Thyroid gland (tissue), 4 donors: ENCODE measurements at regions not wholly inside any gene's neighbourhood (a gene's known extent, or its start where the extent isn't known, plus 50 kb on each side); places are given as distances from the start of the nearest gene placed in this dataset.

Experiments
- CTCF ChIP-seq, 6 experiments: fragments of 200-600 bp in 3 of 6; fragments of 450-650 bp in 3 of 6; sonication (generic) in 3 of 6; IDR thresholded peaks; one replicate each; pipeline ENCODE4 v1.5.1; 2016 to 2019; ENCODE audit warnings: antibody characterized with exemption in 6 of 6, mild to moderate bottlenecking in 2 of 6, inconsistent platforms in 1 of 6, moderate library complexity in 1 of 6
- POLR2A ChIP-seq, 2 donors: fragments of 450-650 bp; IDR thresholded peaks; one replicate each; pipeline ENCODE4 v1.6.1; 2017; ENCODE audit warnings: antibody characterized with exemption in 2 of 2, mild to moderate bottlenecking in 2 of 2, moderate library complexity in 1 of 2

DNA sequence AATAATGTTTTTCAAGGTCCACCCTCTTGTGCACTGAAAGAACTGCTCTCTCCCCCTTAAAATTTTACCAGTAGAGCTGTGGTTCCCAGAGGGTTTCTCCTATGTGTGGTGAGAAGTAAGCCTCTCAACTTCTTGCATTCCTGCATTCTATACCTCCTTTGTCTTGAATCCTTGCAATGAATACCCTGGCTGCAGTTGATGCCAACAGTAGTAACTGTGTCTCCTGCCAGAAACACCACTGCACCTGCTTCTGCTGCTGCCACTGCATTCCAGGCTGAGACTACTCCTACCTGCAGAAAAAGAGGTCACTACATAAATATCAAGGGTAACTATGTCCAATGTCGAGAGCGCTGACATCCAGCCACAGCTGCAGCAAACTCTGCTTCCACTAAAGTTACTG lies 203.7 kb downstream of the TMEM167A start:
- TF ChIP-seq CTCF (IDR thresholded peaks at IDR 0.05): no peak
- no peak for TF ChIP-seq POLR2A (IDR thresholded peaks at IDR 0.05)
